Hematopoietic multipotent progenitor cell treated with erythropoietin and hydrocortisone succinate and interleukin-3 and kit ligand, for 15 days (in vitro differentiated cells): ENCODE measurements at regions not wholly inside any gene's neighbourhood (a gene's known extent, or its start where the extent isn't known, plus 50 kb on each side); places are given as distances from the start of the nearest gene placed in this dataset.
"Not testable (repeated sequence)": the region's sequence is repeated elsewhere in the genome, so short reads cannot be mapped to it uniquely, and the experiment has no call there.

ENCODE experiments used
- DNase-seq: peaks from one replicate; pipeline ENCODE4 v3.0.0-alpha.2; 2015; ENCODE audit warnings: low spot score

- no peak for DNase-seq
Observed at GRCh38 chr2:39996653-39997080, 217.6 kb upstream of the THUMPD2 start.

- DNase-seq, result no peak
Observed at GRCh38 chr2:39995005-39995737, 216.1 kb upstream of the THUMPD2 start.

- no peak for DNase-seq
Observed at GRCh38 chr2:39994151-39994550, 215.1 kb upstream of the THUMPD2 start.

GRCh38 chr2:39991298-39991697 is 212.2 kb upstream of the THUMPD2 start:
- DNase-seq, result no peak

- DNase-seq, result no peak
Observed at GRCh38 chr2:39990335-39990900, 211.4 kb upstream of the THUMPD2 start.

GRCh38 chr2:39989888-39990287 is 210.8 kb upstream of the THUMPD2 start:
- no peak for DNase-seq

- no peak for DNase-seq
Observed at GRCh38 chr2:39981883-39982311, 202.8 kb upstream of the THUMPD2 start.

GRCh38 chr2:39975476-39976020 is 196.5 kb upstream of the THUMPD2 start:
- no peak for DNase-seq

GRCh38 chr2:39968037-39968436 is 189.0 kb upstream of the THUMPD2 start:
- DNase-seq, result no peak

- DNase-seq, result not testable (repeated sequence)
Observed at GRCh38 chr2:39960681-39961080, 181.6 kb upstream of the THUMPD2 start.

GRCh38 chr2:39954346-39954745 is 175.3 kb upstream of the THUMPD2 start:
- no peak for DNase-seq

GRCh38 chr2:39949131-39949530 is 170.1 kb upstream of the THUMPD2 start:
- no peak for DNase-seq

- no peak for DNase-seq
Observed at GRCh38 chr2:39948016-39948719, 169.1 kb upstream of the THUMPD2 start.

- DNase-seq, result no peak
Observed at GRCh38 chr2:39947294-39948015, 168.4 kb upstream of the THUMPD2 start.

GRCh38 chr2:39942950-39943349 is 163.9 kb upstream of the THUMPD2 start:
- no peak for DNase-seq

- DNase-seq, result no peak
Observed at GRCh38 chr2:39938035-39938835, 159.2 kb upstream of the THUMPD2 start.

- no peak for DNase-seq
Observed at GRCh38 chr2:39937621-39938020, 158.6 kb upstream of the THUMPD2 start.

GRCh38 chr2:39934851-39935250 is 155.8 kb upstream of the THUMPD2 start:
- DNase-seq, result no peak

- DNase-seq, result no peak
Observed at GRCh38 chr2:39933196-39933595, 154.1 kb upstream of the THUMPD2 start.

GRCh38 chr2:39932198-39932597 is 153.1 kb upstream of the THUMPD2 start:
- no peak for DNase-seq

- DNase-seq, result no peak
Observed at GRCh38 chr2:39930175-39930917, 151.3 kb upstream of the THUMPD2 start.
